ENCODE measurements at regions not wholly inside any gene's neighbourhood (a gene's known extent, or its start where the extent isn't known, plus 50 kb on each side); places are given as distances from the start of the nearest gene placed in this dataset.

- Histone ChIP-seq H3K36me3 (ENCODE audit: insufficient read depth, low read length) (no peaks in the 10 kb centered on the region), H3K4me1 (ENCODE audit: control insufficient read depth, insufficient read depth, low read length) (peaks cover 19% of the 10 kb centered on the region), H3K27me3 (ENCODE audit: control insufficient read depth, insufficient read depth, low read length) (no peaks in the 10 kb centered on the region), H3K4me2 (ENCODE audit: low read length) (peak overlapping the region; percentile 35), H3K9me3 (replicated peaks; ENCODE audit: low read length) (no peaks in the 10 kb centered on the region), H3K4me3 (ENCODE audit: low read length) (no peak overlapping the region), H3K9ac (ENCODE audit: low read depth, low read length) (no peak overlapping the region)
Observed at GRCh38 chr9:90966480-90967144, 165.0 kb downstream of the SYK start.

GRCh38 chr9:90967145-90967538 is 165.5 kb downstream of the SYK start:
- Histone ChIP-seq H3K4me3 (ENCODE audit: low read length) (no peak overlapping the region), H3K9ac (ENCODE audit: low read depth, low read length) (no peak overlapping the region), H3K27me3 (ENCODE audit: control insufficient read depth, insufficient read depth, low read length) (no peaks in the 10 kb centered on the region), H3K4me2 (ENCODE audit: low read length) (no peak overlapping the region), H3K36me3 (ENCODE audit: insufficient read depth, low read length) (no peaks in the 10 kb centered on the region), H3K4me1 (ENCODE audit: control insufficient read depth, insufficient read depth, low read length) (peaks cover 16% of the 10 kb centered on the region), H3K9me3 (replicated peaks; ENCODE audit: low read length) (no peaks in the 10 kb centered on the region)

GRCh38 chr9:90969021-90969675 is 167.5 kb downstream of the SYK start:
- Histone ChIP-seq H3K27me3 (ENCODE audit: control insufficient read depth, insufficient read depth, low read length) (no peaks in the 10 kb centered on the region), H3K9me3 (replicated peaks; ENCODE audit: low read length) (no peaks in the 10 kb centered on the region), H3K4me1 (ENCODE audit: control insufficient read depth, insufficient read depth, low read length) (peaks cover 17% of the 10 kb centered on the region), H3K4me2 (ENCODE audit: low read length) (no peak overlapping the region), H3K9ac (ENCODE audit: low read depth, low read length) (no peak overlapping the region), H3K36me3 (ENCODE audit: insufficient read depth, low read length) (no peaks in the 10 kb centered on the region), H3K4me3 (ENCODE audit: low read length) (no peak overlapping the region)

GRCh38 chr9:90970608-90971007 is 169.0 kb downstream of the SYK start:
- Histone ChIP-seq H3K36me3 (ENCODE audit: insufficient read depth, low read length) (no peaks in the 10 kb centered on the region), H3K4me3 (ENCODE audit: low read length) (no peak overlapping the region), H3K9me3 (replicated peaks; ENCODE audit: low read length) (no peaks in the 10 kb centered on the region), H3K4me2 (ENCODE audit: low read length) (no peak overlapping the region), H3K4me1 (ENCODE audit: control insufficient read depth, insufficient read depth, low read length) (peaks cover 16% of the 10 kb centered on the region), H3K27me3 (ENCODE audit: control insufficient read depth, insufficient read depth, low read length) (no peaks in the 10 kb centered on the region), H3K9ac (ENCODE audit: low read depth, low read length) (no peak overlapping the region)

GRCh38 chr9:90972057-90972456 is 170.4 kb downstream of the SYK start:
- Histone ChIP-seq H3K27me3 (ENCODE audit: control insufficient read depth, insufficient read depth, low read length) (no peaks in the 10 kb centered on the region), H3K4me3 (ENCODE audit: low read length) (no peak overlapping the region), H3K36me3 (ENCODE audit: insufficient read depth, low read length) (no peaks in the 10 kb centered on the region), H3K9ac (ENCODE audit: low read depth, low read length) (no peak overlapping the region), H3K4me2 (ENCODE audit: low read length) (no peak overlapping the region), H3K4me1 (ENCODE audit: control insufficient read depth, insufficient read depth, low read length) (peaks cover 8% of the 10 kb centered on the region), H3K9me3 (replicated peaks; ENCODE audit: low read length) (no peaks in the 10 kb centered on the region)

- Histone ChIP-seq H3K4me1 (ENCODE audit: control insufficient read depth, insufficient read depth, low read length) (peaks cover 9% of the 10 kb centered on the region), H3K27me3 (ENCODE audit: control insufficient read depth, insufficient read depth, low read length) (no peaks in the 10 kb centered on the region), H3K4me2 (ENCODE audit: low read length) (no peak overlapping the region), H3K4me3 (ENCODE audit: low read length) (no peak overlapping the region), H3K9me3 (replicated peaks; ENCODE audit: low read length) (no peaks in the 10 kb centered on the region), H3K36me3 (ENCODE audit: insufficient read depth, low read length) (no peaks in the 10 kb centered on the region), H3K9ac (ENCODE audit: low read depth, low read length) (no peak overlapping the region)
Observed at GRCh38 chr9:90974016-90974415, 172.4 kb downstream of the SYK start.

- H3K27me3 ChIP-seq (ENCODE audit: control insufficient read depth, insufficient read depth, low read length): no peaks in the 10 kb centered on the region
- H3K9ac ChIP-seq (ENCODE audit: low read depth, low read length): no peak overlapping the region
- no peaks in the 10 kb centered on the region for H3K9me3 ChIP-seq (replicated peaks; ENCODE audit: low read length)
- H3K36me3 ChIP-seq (ENCODE audit: insufficient read depth, low read length): no peaks in the 10 kb centered on the region
- H3K4me2 ChIP-seq (ENCODE audit: low read length): no peak overlapping the region
- H3K4me3 ChIP-seq (ENCODE audit: low read length): no peak overlapping the region
- H3K4me1 ChIP-seq (ENCODE audit: control insufficient read depth, insufficient read depth, low read length): peaks cover 14% of the 10 kb centered on the region
Observed at GRCh38 chr9:90974643-90975245, 173.1 kb downstream of the SYK start.

- H3K27me3 ChIP-seq (ENCODE audit: control insufficient read depth, insufficient read depth, low read length): no peaks in the 10 kb centered on the region
- no peak overlapping the region for H3K4me3 ChIP-seq (ENCODE audit: low read length)
- no peaks in the 10 kb centered on the region for H3K36me3 ChIP-seq (ENCODE audit: insufficient read depth, low read length)
- H3K4me2 ChIP-seq (ENCODE audit: low read length): no peak overlapping the region
- peaks cover 10% of the 10 kb centered on the region for H3K4me1 ChIP-seq (ENCODE audit: control insufficient read depth, insufficient read depth, low read length)
- H3K9me3 ChIP-seq (replicated peaks; ENCODE audit: low read length): no peaks in the 10 kb centered on the region
- no peak overlapping the region for H3K9ac ChIP-seq (ENCODE audit: low read depth, low read length)
Observed at GRCh38 chr9:90975781-90976538, 174.3 kb downstream of the SYK start.

GRCh38 chr9:90979138-90979551 is 177.5 kb downstream of the SYK start:
- Histone ChIP-seq H3K9me3 (replicated peaks; ENCODE audit: low read length) (no peaks in the 10 kb centered on the region), H3K4me2 (ENCODE audit: low read length) (no peak overlapping the region), H3K9ac (ENCODE audit: low read depth, low read length) (no peak overlapping the region), H3K27me3 (ENCODE audit: control insufficient read depth, insufficient read depth, low read length) (no peaks in the 10 kb centered on the region), H3K36me3 (ENCODE audit: insufficient read depth, low read length) (no peaks in the 10 kb centered on the region), H3K4me3 (ENCODE audit: low read length) (no peak overlapping the region), H3K4me1 (ENCODE audit: control insufficient read depth, insufficient read depth, low read length) (peaks cover 7% of the 10 kb centered on the region)

- Histone ChIP-seq H3K4me1 (ENCODE audit: control insufficient read depth, insufficient read depth, low read length) (peaks cover 7% of the 10 kb centered on the region), H3K4me3 (ENCODE audit: low read length) (no peak overlapping the region), H3K36me3 (ENCODE audit: insufficient read depth, low read length) (no peaks in the 10 kb centered on the region), H3K4me2 (ENCODE audit: low read length) (no peak overlapping the region), H3K27me3 (ENCODE audit: control insufficient read depth, insufficient read depth, low read length) (no peaks in the 10 kb centered on the region), H3K9ac (ENCODE audit: low read depth, low read length) (no peak overlapping the region), H3K9me3 (replicated peaks; ENCODE audit: low read length) (no peaks in the 10 kb centered on the region)
Observed at GRCh38 chr9:90979639-90980038, 178.0 kb downstream of the SYK start.

GRCh38 chr9:90981726-90982125 is 180.1 kb downstream of the SYK start:
- no peaks in the 10 kb centered on the region for H3K9me3 ChIP-seq (replicated peaks; ENCODE audit: low read length)

More at GRCh38 chr9:90981726-90982125, 180.1 kb downstream of the SYK start:
- H3K27me3 ChIP-seq (ENCODE audit: control insufficient read depth, insufficient read depth, low read length): no peaks in the 10 kb centered on the region
- H3K4me2 ChIP-seq (ENCODE audit: low read length): no peak overlapping the region
- no peak overlapping the region for H3K4me3 ChIP-seq (ENCODE audit: low read length)
- no peak overlapping the region for H3K9ac ChIP-seq (ENCODE audit: low read depth, low read length)
- peaks cover 7% of the 10 kb centered on the region for H3K4me1 ChIP-seq (ENCODE audit: control insufficient read depth, insufficient read depth, low read length)
- H3K36me3 ChIP-seq (ENCODE audit: insufficient read depth, low read length): no peaks in the 10 kb centered on the region

All from skeletal muscle satellite cell (primary cell).